GM12873 (cell line): ENCODE measurements at regions not wholly inside any gene's neighbourhood (a gene's known extent, or its start where the extent isn't known, plus 50 kb on each side); places are given as distances from the start of the nearest gene placed in this dataset.

ENCODE experiments used
- TF ChIP-seq, protein P1 (sequence below): IDR thresholded peaks from 2 replicates; pipeline ENCODE4 v1.5.1; 2012; ENCODE audit warnings: low read depth, mild to moderate bottlenecking, moderate library complexity, low read length, control low read depth; ENCODE audit not compliant: insufficient read depth; ENCODE audit errors: missing control alignments

DNA sequence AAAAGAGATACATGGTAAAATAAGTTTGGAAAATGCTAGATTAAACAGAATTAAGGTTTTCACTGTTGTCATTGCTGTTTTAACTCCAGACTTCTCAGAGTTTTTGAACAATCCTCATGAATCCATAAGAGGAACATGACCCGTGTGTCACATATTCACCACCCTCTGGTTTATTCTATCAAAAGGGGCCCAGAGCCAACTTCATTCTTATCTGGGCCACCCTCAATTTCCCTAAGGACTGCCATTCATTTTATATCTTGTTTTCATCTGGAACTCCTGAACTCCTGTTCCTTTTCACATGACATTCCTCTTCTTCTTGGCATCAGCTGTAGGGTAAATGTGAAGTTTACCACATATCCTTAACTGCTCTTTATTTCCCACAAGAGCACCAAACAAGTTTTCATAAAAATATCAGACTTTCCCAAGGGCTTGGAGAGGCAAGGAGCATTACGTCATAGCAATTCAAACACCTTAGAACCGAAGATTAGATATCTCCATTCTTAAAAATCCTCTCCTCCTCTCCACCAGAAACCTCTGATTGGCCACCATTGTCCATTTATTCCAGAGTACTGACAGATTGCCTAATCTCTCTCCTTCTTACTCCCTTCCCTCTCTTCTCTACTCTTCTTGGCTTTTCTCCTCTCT is 225.2 kb downstream of the SEC23A start:
- TF ChIP-seq, protein P1, sequence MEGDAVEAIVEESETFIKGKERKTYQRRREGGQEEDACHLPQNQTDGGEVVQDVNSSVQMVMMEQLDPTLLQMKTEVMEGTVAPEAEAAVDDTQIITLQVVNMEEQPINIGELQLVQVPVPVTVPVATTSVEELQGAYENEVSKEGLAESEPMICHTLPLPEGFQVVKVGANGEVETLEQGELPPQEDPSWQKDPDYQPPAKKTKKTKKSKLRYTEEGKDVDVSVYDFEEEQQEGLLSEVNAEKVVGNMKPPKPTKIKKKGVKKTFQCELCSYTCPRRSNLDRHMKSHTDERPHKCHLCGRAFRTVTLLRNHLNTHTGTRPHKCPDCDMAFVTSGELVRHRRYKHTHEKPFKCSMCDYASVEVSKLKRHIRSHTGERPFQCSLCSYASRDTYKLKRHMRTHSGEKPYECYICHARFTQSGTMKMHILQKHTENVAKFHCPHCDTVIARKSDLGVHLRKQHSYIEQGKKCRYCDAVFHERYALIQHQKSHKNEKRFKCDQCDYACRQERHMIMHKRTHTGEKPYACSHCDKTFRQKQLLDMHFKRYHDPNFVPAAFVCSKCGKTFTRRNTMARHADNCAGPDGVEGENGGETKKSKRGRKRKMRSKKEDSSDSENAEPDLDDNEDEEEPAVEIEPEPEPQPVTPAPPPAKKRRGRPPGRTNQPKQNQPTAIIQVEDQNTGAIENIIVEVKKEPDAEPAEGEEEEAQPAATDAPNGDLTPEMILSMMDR = no peak

DNA sequence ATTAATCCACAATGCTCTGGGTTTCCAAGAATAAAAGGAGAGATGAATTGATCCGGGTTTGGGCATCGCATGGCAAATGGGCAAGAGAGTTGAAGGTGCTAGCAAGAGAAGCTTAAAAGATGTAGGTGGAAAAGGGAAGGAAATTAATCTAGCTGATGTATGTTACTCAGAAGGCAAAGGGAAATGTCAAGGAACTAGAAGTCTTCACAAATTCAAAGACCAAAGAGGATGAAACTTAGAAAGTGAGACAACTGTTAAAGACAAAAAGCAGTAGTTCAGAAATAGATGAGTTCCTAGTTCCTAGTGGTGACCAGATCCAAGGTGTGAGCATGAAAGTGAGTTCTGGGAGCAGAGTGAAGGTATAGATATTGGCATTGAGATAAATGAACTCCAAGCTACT is 228.3 kb downstream of the SEC23A start:
- TF ChIP-seq, protein P1 = no peak

DNA sequence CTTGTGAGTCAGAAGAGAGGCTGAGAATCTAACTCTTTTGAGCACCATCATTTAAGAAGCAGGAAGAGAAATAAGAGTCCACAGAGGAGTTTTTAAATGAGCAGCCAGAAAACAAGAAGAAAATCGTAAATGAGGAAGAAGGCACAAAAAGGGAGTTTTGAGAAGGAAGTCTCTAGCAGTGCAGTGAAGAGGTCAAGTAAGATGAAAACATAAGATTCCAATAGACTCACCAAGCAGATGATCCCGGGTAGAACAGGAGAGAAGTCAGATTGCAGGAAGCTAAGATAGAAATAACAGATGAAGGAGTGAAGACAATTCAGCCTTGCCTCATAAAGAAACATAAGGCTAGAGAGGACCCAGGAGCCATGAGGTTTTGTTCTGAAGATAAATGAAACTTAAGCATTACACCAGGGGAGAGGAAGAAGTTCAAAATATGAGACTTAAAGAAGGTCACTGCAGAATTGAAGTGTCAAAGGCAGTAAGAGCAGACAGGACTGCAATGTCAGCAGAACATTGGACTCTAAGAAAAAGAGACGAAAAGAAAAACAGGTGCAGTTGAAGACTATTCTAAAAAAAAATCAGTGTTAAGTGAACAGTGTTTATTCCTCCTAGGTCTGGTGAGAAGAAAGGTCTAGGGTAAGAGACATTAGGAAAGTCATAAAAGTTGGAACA is 229.0 kb downstream of the SEC23A start:
- TF ChIP-seq, protein P1 = no peak

DNA sequence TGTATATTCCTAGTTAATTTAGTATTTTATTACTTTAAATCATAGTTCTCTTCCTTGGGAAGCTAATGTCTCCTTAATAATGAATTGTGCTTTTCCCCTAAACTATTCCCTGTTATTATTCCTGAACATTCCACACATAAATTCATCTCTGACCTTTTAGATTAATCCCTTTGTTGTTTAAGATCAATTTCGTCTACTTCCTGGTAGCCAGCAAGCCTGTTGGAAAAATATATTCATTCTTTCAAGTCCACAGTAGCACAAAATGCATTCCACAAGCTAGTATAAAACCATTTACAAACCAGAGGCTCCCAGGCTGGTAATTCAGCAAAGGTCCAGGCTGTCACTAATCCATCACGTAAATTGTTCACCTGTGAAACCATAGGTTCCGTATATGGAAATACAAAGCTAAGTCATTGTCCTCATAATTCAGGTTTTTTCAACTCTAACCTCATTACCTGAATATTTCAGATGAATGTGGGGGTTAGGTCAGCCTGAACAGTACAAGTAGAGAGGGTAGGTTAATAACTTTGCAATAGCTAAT is 232.7 kb downstream of the SEC23A start:
- TF ChIP-seq, protein P1 = no peak

DNA sequence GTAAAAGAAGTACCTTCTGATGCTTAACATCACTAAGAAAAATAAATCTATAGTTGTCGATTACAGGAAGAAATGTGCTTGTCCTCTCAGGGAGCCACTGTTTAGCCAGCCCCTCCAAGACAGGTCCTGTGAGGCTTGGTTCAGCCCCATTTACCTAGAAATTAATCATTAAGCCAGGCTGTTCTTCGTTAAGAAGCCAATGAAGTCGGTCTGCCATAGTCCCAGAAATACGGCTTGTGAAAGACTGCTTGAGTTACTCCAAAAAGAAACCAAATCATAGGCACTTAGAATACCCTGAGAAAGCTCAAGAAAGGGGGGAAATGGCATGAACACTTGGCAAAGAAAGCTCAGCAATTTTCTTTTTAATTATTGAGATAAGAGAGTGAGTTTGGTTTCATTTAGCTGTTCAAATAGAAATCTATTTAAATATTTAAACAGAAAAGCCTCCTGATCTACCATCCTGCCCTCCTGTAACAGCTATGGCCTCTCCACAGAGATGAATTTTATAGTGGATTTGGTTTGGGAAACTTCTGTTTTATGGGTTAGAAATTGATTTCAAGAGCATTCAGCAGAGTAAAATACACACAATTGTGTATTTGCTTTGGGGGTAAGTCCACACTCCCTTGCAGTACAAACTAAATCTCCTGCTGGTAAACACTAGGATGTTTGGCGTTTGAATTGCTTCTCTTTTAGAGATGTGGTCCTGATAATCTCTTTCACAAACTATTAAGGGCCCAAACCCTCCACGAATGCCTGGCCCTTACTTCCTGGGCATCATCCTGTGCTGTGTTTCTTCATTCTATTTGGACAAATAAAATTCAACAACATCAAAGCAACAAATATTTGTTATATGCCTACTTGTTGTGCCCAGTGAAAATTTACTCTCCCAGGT is 234.4 kb downstream of the SEC23A start:
- TF ChIP-seq, protein P1 = no peak

DNA sequence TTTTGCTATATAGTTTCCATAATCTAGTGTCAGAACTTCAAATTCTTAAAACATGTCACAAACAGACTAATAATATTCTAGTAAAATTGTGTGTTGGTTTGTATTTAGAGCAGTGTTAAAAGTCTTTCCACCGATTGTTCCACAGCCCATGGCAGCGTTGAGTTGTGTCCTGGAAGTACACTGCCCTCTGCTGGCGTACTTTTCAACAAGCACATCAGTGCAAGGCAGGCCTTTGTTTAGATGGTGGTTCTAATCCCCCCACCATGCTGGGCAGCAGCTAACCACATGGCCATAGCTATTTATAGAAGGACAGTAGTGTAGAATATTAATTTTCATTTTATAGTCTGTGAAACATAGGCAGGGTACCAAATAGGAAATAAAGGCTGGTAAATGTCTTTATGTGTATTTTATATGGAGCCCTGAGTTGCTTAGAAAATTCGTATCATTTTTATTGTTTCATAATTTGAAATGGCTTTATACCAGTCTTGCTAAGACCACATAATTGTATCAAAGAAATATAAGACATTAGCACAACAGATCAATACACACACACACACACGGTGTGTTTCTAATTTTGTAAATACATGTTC is 235.4 kb downstream of the SEC23A start:
- TF ChIP-seq, protein P1 = peak; percentile 81
